HCT116 (cell line): ENCODE measurements at regions not wholly inside any gene's neighbourhood (a gene's known extent, or its start where the extent isn't known, plus 50 kb on each side); places are given as distances from the start of the nearest gene placed in this dataset.

Source experiments
- ATAC-seq: fragments of 200-7000 bp; cut with Tn5 transposase; 2 replicates; pipeline ENCODE4 v1.9.1; 2020; ENCODE audit warnings: mild to moderate bottlenecking, moderate library complexity
- BruUV-seq: library from RNA; stranded (reverse); fragments of 400-500 nt; replicated peaks from 2 replicates; lab custom pipeline; 2021; lab: Mats Ljungman, UMichigan
- CTCF ChIA-PET: fragments of 300-600 bp; sonication (Branson Sonifier 250); formaldehyde crosslinking; loops from one replicate; lab custom pipeline; 2021; ENCODE audit warnings: antibody characterized with exemption; lab: Charles Lee
- POLR2A ChIA-PET: fragments of 300-600, 350-600 bp; sonication (Branson Sonifier 250); formaldehyde crosslinking; loops from one replicate; lab custom pipeline; 2021; ENCODE audit warnings: antibody characterized with exemption; lab: Charles Lee
- RAD21 ChIA-PET, 2 experiments: fragments of 300-600 bp; sonication (Branson Sonifier 250); formaldehyde crosslinking; loops; one replicate each; lab custom pipeline; 2023; ENCODE audit warnings: low total read pairs in 2 of 2; ENCODE audit not compliant: uncharacterized antibody in 2 of 2, unreplicated experiment in 2 of 2, low non-redundant PET in 1 of 2; lab: Charles Lee
- DNase-seq: peaks from one replicate; pipeline ENCODE4 v3.0.0-alpha.2; 2010; ENCODE audit warnings: low read depth, low spot score
- H2AFZ ChIP-seq: fragments of 200-600 bp; shearing (Covaris generic), sonication (generic); 2 replicates; pipeline ENCODE4 v1.6.1; 2017; ENCODE audit warnings: low read depth, mixed run types, mixed read lengths, antibody characterized with exemption, low read length; ENCODE audit not compliant: poor library complexity, severe bottlenecking
- H3K27ac ChIP-seq: 2 replicates; pipeline ENCODE4 v1.5.1; 2012; ENCODE audit warnings: low read depth, low read length
- H3K27me3 ChIP-seq: fragments of 200-600 bp; sonication (generic); 2 replicates; pipeline ENCODE4 v1.6.1; 2016; ENCODE audit warnings: mixed run types, low read length, mixed read lengths; ENCODE audit not compliant: insufficient read depth
- H3K36me3 ChIP-seq, 2 experiments: fragments of 200-500 bp in 1 of 2; fragments of 200-600 bp in 1 of 2; sonication (Bioruptor generic) in 1 of 2; sonication (generic) in 1 of 2; 2 replicates each; pipeline versions ENCODE4 v1.5.1 to v1.6.1; 2014 to 2016; ENCODE audit warnings: low read length in 2 of 2, inconsistent platforms in 1 of 2, mixed read lengths in 1 of 2, mixed run types in 1 of 2; ENCODE audit not compliant: insufficient read depth in 2 of 2, control insufficient read depth in 1 of 2
- H3K4me1 ChIP-seq, 2 experiments: fragments of 200-600 bp in 1 of 2; sonication (generic) in 1 of 2; 2 replicates each; pipeline versions ENCODE4 v1.5.1 to v1.6.1; 2012 to 2017; ENCODE audit warnings: low read length in 2 of 2, inconsistent platforms in 1 of 2, mild to moderate bottlenecking in 1 of 2, mixed read lengths in 1 of 2, mixed run types in 1 of 2, moderate library complexity in 1 of 2; ENCODE audit not compliant: insufficient read depth in 2 of 2, control insufficient read depth in 1 of 2
- H3K4me2 ChIP-seq: fragments of 200-600 bp; sonication (generic); 2 replicates; pipeline ENCODE4 v1.6.1; 2017; ENCODE audit warnings: mixed run types, low read length, mixed read lengths
- H3K4me3 ChIP-seq, 2 experiments: fragments of 200-600 bp in 1 of 2; sonication (generic) in 1 of 2; replicated peaks in 1 of 2; 2 replicates each; pipeline ENCODE4 v1.5.1; 2011 to 2016; ENCODE audit warnings: low read length in 2 of 2, control low read depth in 1 of 2, low read depth in 1 of 2, mild to moderate bottlenecking in 1 of 2, mixed read lengths in 1 of 2, mixed run types in 1 of 2
- H3K79me2 ChIP-seq: fragments of 200-600 bp; sonication (generic); 2 replicates; pipeline ENCODE4 v1.6.1; 2017; ENCODE audit warnings: mild to moderate bottlenecking, mixed run types, low read length, moderate library complexity, mixed read lengths; ENCODE audit not compliant: insufficient read depth
- H3K9ac ChIP-seq: fragments of 200-600 bp; sonication (generic); 2 replicates; pipeline ENCODE4 v1.6.1; 2016; ENCODE audit warnings: low read length, mixed read lengths
- H3K9me2 ChIP-seq: fragments of 200-600 bp; sonication (generic), shearing (Covaris generic); 2 replicates; pipeline ENCODE4 v1.6.1; 2017; ENCODE audit warnings: mixed run types, mild to moderate bottlenecking, moderate library complexity; ENCODE audit not compliant: insufficient read depth
- H3K9me3 ChIP-seq, 2 experiments: fragments of 200-500 bp in 1 of 2; fragments of 200-600 bp in 1 of 2; sonication (Bioruptor generic) in 1 of 2; sonication (generic) in 1 of 2; 2 replicates each; pipeline ENCODE4 v1.6.1; 2014 to 2017; ENCODE audit warnings: low read length in 2 of 2, mixed read lengths in 2 of 2, inconsistent platforms in 1 of 2, low read depth in 1 of 2, mild to moderate bottlenecking in 1 of 2, mixed run types in 1 of 2, moderate library complexity in 1 of 2; ENCODE audit not compliant: control insufficient read depth in 1 of 2, insufficient read depth in 1 of 2
- H4K20me1 ChIP-seq: fragments of 200-600 bp; sonication (generic), shearing (Covaris generic); 2 replicates; pipeline ENCODE4 v1.6.1; 2017; ENCODE audit warnings: mixed run types, mild to moderate bottlenecking, moderate library complexity; ENCODE audit not compliant: insufficient read depth
- CBX3 ChIP-seq: IDR thresholded peaks from 2 replicates; pipeline ENCODE4 v1.6.1; 2012; ENCODE audit warnings: low read depth
- EGR1 ChIP-seq: IDR thresholded peaks from 2 replicates; pipeline ENCODE4 v1.6.1; 2012; ENCODE audit warnings: low read depth
- ELF1 ChIP-seq: IDR thresholded peaks from 2 replicates; pipeline ENCODE4 v1.6.1; 2012; ENCODE audit warnings: low read depth, borderline replicate concordance
- JUND ChIP-seq: IDR thresholded peaks from 2 replicates; pipeline ENCODE4 v1.6.1; 2012
- POLR2AphosphoS5 ChIP-seq: IDR thresholded peaks from 2 replicates; pipeline ENCODE4 v1.6.1; 2011; ENCODE audit warnings: mild to moderate bottlenecking, low read depth, low read length, moderate library complexity
- RAD21 ChIP-seq: IDR thresholded peaks from 2 replicates; pipeline ENCODE4 v1.6.1; 2012; ENCODE audit warnings: low read depth, mild to moderate bottlenecking
- TCF7L2 ChIP-seq: IDR thresholded peaks from 2 replicates; pipeline ENCODE4 v1.7.0; 2011; ENCODE audit warnings: borderline replicate concordance, inconsistent platforms; ENCODE audit not compliant: insufficient read depth, insufficient read length; ENCODE audit errors: extremely low read depth
- ZBTB33 ChIP-seq: IDR thresholded peaks from 2 replicates; pipeline ENCODE4 v1.6.1; 2011; ENCODE audit warnings: mild to moderate bottlenecking, low read length, moderate library complexity; ENCODE audit not compliant: insufficient replicate concordance; ENCODE audit errors: extremely low read depth
- ZNF274 ChIP-seq: fragments of 200-500 bp; sonication (Bioruptor generic); IDR thresholded peaks from 2 replicates; pipeline ENCODE4 v1.6.1; 2014; ENCODE audit warnings: mild to moderate bottlenecking, low read depth, low read length, inconsistent platforms
- intact Hi-C: fragments of 100-400 bp; cut with micrococcal nuclease; formaldehyde crosslinking; loops from 2 replicates; pipeline ENCODE4 v1.10.0; 2022
- TF ChIP-seq, protein P1 (sequence below), 3 experiments: fragments of 200-600 bp in 1 of 3; sonication (generic) in 1 of 3; IDR thresholded peaks in 2 of 3; conservative IDR thresholded peaks in 1 of 3; 2 replicates each; pipeline ENCODE4 v1.5.1; 2012 to 2017; ENCODE audit warnings: low read depth in 2 of 3, low read length in 2 of 3, antibody characterized with exemption in 1 of 3, borderline replicate concordance in 1 of 3, control low read depth in 1 of 3, mild to moderate bottlenecking in 1 of 3, mixed read lengths in 1 of 3, mixed run types in 1 of 3, moderate library complexity in 1 of 3; ENCODE audit not compliant: insufficient read depth in 1 of 3

DNA sequence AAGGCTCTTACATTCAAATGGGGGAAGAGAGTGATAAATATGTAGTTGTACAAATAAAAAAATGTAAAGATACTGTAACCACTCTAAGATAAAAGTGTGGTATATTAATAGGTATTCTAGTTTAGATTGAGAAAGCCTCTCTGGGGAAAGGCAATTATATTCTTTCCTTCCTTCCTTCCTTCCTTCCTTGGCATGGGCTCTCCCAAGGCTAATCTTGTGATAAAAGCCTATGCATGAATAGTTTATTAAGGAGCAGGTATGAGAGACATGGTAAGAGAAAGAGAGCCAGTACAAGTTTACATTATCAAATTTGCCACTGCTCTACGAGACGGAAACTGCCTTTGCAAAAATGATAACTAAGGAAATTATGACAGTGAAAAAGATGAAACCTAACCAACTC, 588.8 kb downstream of the PRELID2 start:
- no peaks in the 10 kb centered on the region for H3K9me3 ChIP-seq
- no peak overlapping the region for H3K4me2 ChIP-seq
- CTCF ChIA-PET, result no interaction called here
- no peaks in the 10 kb centered on the region for H4K20me1 ChIP-seq
- ATAC-seq (no peak), DNase-seq (no peak)
- intact Hi-C loops, result no loop called here
- no TSS peak for BruUV-seq
- POLR2A ChIA-PET, result no interaction called here
- H3K27ac ChIP-seq, result no peak overlapping the region
- no peak overlapping the region for H3K4me3 ChIP-seq
- no peaks in the 10 kb centered on the region for H3K27me3 ChIP-seq
- H2AFZ ChIP-seq, result no peak overlapping the region
- H3K36me3 ChIP-seq, result no peaks in the 10 kb centered on the region
- TF ChIP-seq JUND (no peak), POLR2AphosphoS5 (no peak), TCF7L2 (no peak)
- RAD21 ChIA-PET, result no interaction called here
- H3K4me1 ChIP-seq, result peaks cover 0 to 9% of the 10 kb centered on the region in 2 experiments; a peak in 1 of 4 replicates
- H3K9ac ChIP-seq, result no peak overlapping the region
- H3K9me2 ChIP-seq, result no peaks in the 10 kb centered on the region
- no peaks in the 10 kb centered on the region for H3K79me2 ChIP-seq

DNA sequence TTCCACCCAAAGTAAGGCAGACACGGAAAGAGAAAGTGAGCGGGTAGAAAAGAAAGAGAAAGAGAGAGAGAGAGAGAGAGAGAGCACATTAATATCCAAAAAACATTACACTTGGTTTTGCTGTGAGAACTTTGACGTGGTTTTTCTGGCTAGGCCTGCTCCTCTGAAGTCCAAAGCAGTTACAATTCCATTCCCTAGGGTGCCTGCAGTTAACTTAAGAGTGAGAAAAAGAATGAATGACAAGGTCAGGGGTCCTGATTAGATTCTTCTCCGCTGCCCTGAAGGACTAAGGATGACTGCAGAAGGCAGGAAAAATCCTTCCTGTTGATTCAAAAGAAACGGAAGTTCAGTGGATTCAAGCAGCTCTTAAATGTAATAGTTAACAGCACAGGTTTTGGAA, 589.8 kb downstream of the PRELID2 start:
- no peaks in the 10 kb centered on the region for H3K79me2 ChIP-seq
- no peak overlapping the region for H3K4me2 ChIP-seq
- peaks cover 0 to 9% of the 10 kb centered on the region in 2 experiments; a peak in 1 of 4 replicates for H3K4me1 ChIP-seq
- ATAC-seq (no peak), DNase-seq (no peak)
- H3K36me3 ChIP-seq, result no peaks in the 10 kb centered on the region
- H3K9ac ChIP-seq, result no peak overlapping the region
- ChIA-PET POLR2A (no interaction called here), CTCF (no interaction called here), RAD21 (no interaction called here)
- H3K9me3 ChIP-seq, result no peaks in the 10 kb centered on the region
- TF ChIP-seq RAD21 (no peak), ZBTB33 (no peak), EGR1 (no peak), ZNF274 (no peak), ELF1 (no peak), CBX3 (no peak)
- TF ChIP-seq, protein P1, sequence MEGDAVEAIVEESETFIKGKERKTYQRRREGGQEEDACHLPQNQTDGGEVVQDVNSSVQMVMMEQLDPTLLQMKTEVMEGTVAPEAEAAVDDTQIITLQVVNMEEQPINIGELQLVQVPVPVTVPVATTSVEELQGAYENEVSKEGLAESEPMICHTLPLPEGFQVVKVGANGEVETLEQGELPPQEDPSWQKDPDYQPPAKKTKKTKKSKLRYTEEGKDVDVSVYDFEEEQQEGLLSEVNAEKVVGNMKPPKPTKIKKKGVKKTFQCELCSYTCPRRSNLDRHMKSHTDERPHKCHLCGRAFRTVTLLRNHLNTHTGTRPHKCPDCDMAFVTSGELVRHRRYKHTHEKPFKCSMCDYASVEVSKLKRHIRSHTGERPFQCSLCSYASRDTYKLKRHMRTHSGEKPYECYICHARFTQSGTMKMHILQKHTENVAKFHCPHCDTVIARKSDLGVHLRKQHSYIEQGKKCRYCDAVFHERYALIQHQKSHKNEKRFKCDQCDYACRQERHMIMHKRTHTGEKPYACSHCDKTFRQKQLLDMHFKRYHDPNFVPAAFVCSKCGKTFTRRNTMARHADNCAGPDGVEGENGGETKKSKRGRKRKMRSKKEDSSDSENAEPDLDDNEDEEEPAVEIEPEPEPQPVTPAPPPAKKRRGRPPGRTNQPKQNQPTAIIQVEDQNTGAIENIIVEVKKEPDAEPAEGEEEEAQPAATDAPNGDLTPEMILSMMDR (IDR thresholded peaks at IDR 0.05 in 2 of 3, conservative IDR thresholded peaks at IDR 0.05 in 1 of 3; ENCODE audit: borderline replicate concordance in 1 of 3, insufficient read depth in 1 of 3, low read depth in 2 of 3, low read length in 2 of 3), result no peak
- H3K27ac ChIP-seq, result no peak overlapping the region
- no peaks in the 10 kb centered on the region for H3K9me2 ChIP-seq
- no peak overlapping the region for H3K4me3 ChIP-seq
- BruUV-seq, result no TSS peak
- H3K27me3 ChIP-seq, result no peaks in the 10 kb centered on the region
- intact Hi-C loops, result no loop called here
- no peak overlapping the region for H2AFZ ChIP-seq
- H4K20me1 ChIP-seq, result no peaks in the 10 kb centered on the region
